Keratinocyte (primary cell): ENCODE measurements at regions not wholly inside any gene's neighbourhood (a gene's known extent, or its start where the extent isn't known, plus 50 kb on each side); places are given as distances from the start of the nearest gene placed in this dataset.

Experiments
- DNase-seq: peaks from one replicate; pipeline ENCODE4 v3.0.0-alpha.2; 2011; ENCODE audit warnings: low read depth, missing footprints, low spot score
- FAIRE-seq: peaks from 2 replicates; lab custom pipeline; 2011; peaks lifted over from hg19 to GRCh38; lab: Jason Lieb, UNC
- H2AFZ ChIP-seq: 2 replicates; pipeline ENCODE4 v1.6.0; 2012; ENCODE audit warnings: low read length, control low read depth, inconsistent platforms; ENCODE audit not compliant: control insufficient read depth
- H3K27ac ChIP-seq: 2 replicates; pipeline ENCODE4 v1.5.1; 2011; ENCODE audit warnings: low read length; ENCODE audit not compliant: control insufficient read depth, insufficient read depth
- H3K27me3 ChIP-seq: 3 replicates; pipeline ENCODE4 v1.6.0; 2011; ENCODE audit warnings: low read length; ENCODE audit not compliant: control insufficient read depth, insufficient read depth; ENCODE audit errors: extremely low read depth
- H3K36me3 ChIP-seq, 2 experiments: 2 replicates in 1 of 2; 3 replicates in 1 of 2; pipeline ENCODE4 v1.5.1; 2011; ENCODE audit warnings: low read length in 2 of 2, mild to moderate bottlenecking in 1 of 2; ENCODE audit not compliant: control insufficient read depth in 2 of 2, insufficient read depth in 2 of 2; ENCODE audit errors: extremely low read depth in 1 of 2
- H3K4me1 ChIP-seq: 3 replicates; pipeline ENCODE4 v1.5.1; 2011; ENCODE audit warnings: low read length; ENCODE audit not compliant: control insufficient read depth, insufficient read depth; ENCODE audit errors: extremely low read depth
- H3K4me2 ChIP-seq: 3 replicates; pipeline ENCODE4 v1.6.0; 2011; ENCODE audit warnings: low read depth, low read length; ENCODE audit not compliant: control insufficient read depth, insufficient read depth; ENCODE audit errors: extremely low read depth
- H3K4me3 ChIP-seq, 3 experiments: fragments of 200-600 bp in 1 of 3; sonication (generic) in 1 of 3; 2 replicates in 2 of 3; 3 replicates in 1 of 3; pipeline ENCODE4 v1.5.1; 2011 to 2016; ENCODE audit warnings: low read length in 3 of 3, mild to moderate bottlenecking in 3 of 3, control low read depth in 2 of 3, inconsistent platforms in 1 of 3, low read depth in 1 of 3, mixed read lengths in 1 of 3, mixed run types in 1 of 3, moderate library complexity in 1 of 3; ENCODE audit not compliant: control insufficient read depth in 2 of 3, insufficient read depth in 2 of 3; ENCODE audit errors: extremely low read depth in 1 of 3
- H3K79me2 ChIP-seq: 2 replicates; pipeline ENCODE4 v1.6.0; 2012; ENCODE audit warnings: low read length; ENCODE audit not compliant: control insufficient read depth, insufficient read depth
- H3K9ac ChIP-seq: 3 replicates; pipeline ENCODE4 v1.6.0; 2011; ENCODE audit warnings: low read length; ENCODE audit not compliant: control insufficient read depth, insufficient read depth; ENCODE audit errors: extremely low read depth
- H3K9me1 ChIP-seq: 3 replicates; pipeline ENCODE4 v1.6.0; 2011; ENCODE audit warnings: low read length; ENCODE audit not compliant: control insufficient read depth, insufficient read depth; ENCODE audit errors: extremely low read depth
- H3K9me3 ChIP-seq: 2 replicates; pipeline ENCODE4 v1.5.1; 2012; ENCODE audit warnings: low read depth, low read length; ENCODE audit not compliant: control insufficient read depth
- H4K20me1 ChIP-seq: 3 replicates; pipeline ENCODE4 v1.6.0; 2011; ENCODE audit warnings: low read length; ENCODE audit not compliant: control insufficient read depth, insufficient read depth; ENCODE audit errors: extremely low read depth
- CTCF ChIP-seq, 3 experiments: IDR thresholded peaks in 1 of 3; conservative IDR thresholded peaks in 1 of 3; optimal IDR thresholded peaks in 1 of 3; 2 replicates in 2 of 3; 3 replicates in 1 of 3; pipeline versions ENCODE3 to v1.5.1; 2011; ENCODE audit warnings: low read length in 3 of 3, mild to moderate bottlenecking in 3 of 3, moderate library complexity in 2 of 3, control low read depth in 1 of 3, inconsistent platforms in 1 of 3; ENCODE audit not compliant: insufficient read depth in 2 of 3; ENCODE audit errors: extremely low read depth in 1 of 3
- EZH2 ChIP-seq: IDR thresholded peaks from one replicate; pipeline ENCODE4 v1.6.1; 2012; ENCODE audit warnings: inconsistent platforms, mild to moderate bottlenecking, low read length, moderate library complexity
- dilution Hi-C: fragments of 300-500 bp; cut with MboI; formaldehyde crosslinking; loops from one replicate; pipeline ENCODE4 v1.7.0; 2020; ENCODE audit warnings: low sequenced_read_pairs; ENCODE audit not compliant: extremely low pct_ligation_motif_present

DNA sequence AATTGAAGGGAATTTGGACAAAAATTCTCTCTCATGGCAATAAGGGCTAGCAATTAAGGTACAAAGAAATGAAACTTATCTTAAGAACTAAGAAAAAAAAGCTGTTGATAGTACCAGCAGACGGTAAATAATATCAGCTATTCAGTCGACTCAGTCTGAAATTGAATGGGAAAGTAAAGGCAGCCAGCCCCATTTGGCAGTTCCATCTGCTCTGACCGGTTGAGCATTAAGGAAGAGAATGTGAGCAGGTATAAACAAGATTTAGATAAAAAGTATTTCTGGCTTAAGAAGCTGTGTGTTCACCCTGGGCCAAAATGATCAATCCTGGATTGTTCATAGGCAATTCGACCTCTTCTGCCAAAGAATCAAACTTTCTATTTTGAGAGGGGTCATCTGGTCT lies 154.6 kb upstream of the NPVF start:
- FAIRE-seq (no peak), DNase-seq (no peak)
- H3K4me1 ChIP-seq: no peaks in the 10 kb centered on the region
- no peak overlapping the region for H3K4me2 ChIP-seq
- H3K27me3 ChIP-seq: peaks cover 42% of the 10 kb centered on the region
- no peak overlapping the region for H3K27ac ChIP-seq
- H2AFZ ChIP-seq: no peak overlapping the region
- dilution Hi-C loops: no loop called here
- H3K9me3 ChIP-seq: no peaks in the 10 kb centered on the region
- no peak for TF ChIP-seq EZH2
- no peaks in the 10 kb centered on the region for H4K20me1 ChIP-seq
- no peaks in the 10 kb centered on the region for H3K79me2 ChIP-seq
- H3K9ac ChIP-seq: no peak overlapping the region
- H3K9me1 ChIP-seq: no peaks in the 10 kb centered on the region
- H3K36me3 ChIP-seq: no peaks in the 10 kb centered on the region
- no peak overlapping the region for H3K4me3 ChIP-seq

GRCh38 chr7:25383402-25383801 lies 155.1 kb upstream of the NPVF start:
- H3K9ac ChIP-seq: no peak overlapping the region
- no peak overlapping the region for H3K4me3 ChIP-seq
- DNase-seq (no peak), FAIRE-seq (no peak)
- H3K27me3 ChIP-seq: peaks cover 42% of the 10 kb centered on the region
- no peaks in the 10 kb centered on the region for H3K36me3 ChIP-seq
- no peaks in the 10 kb centered on the region for H4K20me1 ChIP-seq
- H2AFZ ChIP-seq: no peak overlapping the region
- H3K27ac ChIP-seq: no peak overlapping the region
- no peaks in the 10 kb centered on the region for H3K9me1 ChIP-seq
- no peaks in the 10 kb centered on the region for H3K79me2 ChIP-seq
- TF ChIP-seq CTCF (optimal IDR thresholded peaks at IDR 0.05 in 1 of 3, IDR thresholded peaks at IDR 0.05 in 1 of 3, conservative IDR thresholded peaks at IDR 0.05 in 1 of 3; ENCODE audit: extremely low read depth in 1 of 3, insufficient read depth in 2 of 3, low read length in 3 of 3): no peak
- TF ChIP-seq EZH2: no peak
- no peaks in the 10 kb centered on the region for H3K4me1 ChIP-seq
- H3K9me3 ChIP-seq: no peaks in the 10 kb centered on the region
- H3K4me2 ChIP-seq: no peak overlapping the region
- dilution Hi-C loops: no loop called here

DNA sequence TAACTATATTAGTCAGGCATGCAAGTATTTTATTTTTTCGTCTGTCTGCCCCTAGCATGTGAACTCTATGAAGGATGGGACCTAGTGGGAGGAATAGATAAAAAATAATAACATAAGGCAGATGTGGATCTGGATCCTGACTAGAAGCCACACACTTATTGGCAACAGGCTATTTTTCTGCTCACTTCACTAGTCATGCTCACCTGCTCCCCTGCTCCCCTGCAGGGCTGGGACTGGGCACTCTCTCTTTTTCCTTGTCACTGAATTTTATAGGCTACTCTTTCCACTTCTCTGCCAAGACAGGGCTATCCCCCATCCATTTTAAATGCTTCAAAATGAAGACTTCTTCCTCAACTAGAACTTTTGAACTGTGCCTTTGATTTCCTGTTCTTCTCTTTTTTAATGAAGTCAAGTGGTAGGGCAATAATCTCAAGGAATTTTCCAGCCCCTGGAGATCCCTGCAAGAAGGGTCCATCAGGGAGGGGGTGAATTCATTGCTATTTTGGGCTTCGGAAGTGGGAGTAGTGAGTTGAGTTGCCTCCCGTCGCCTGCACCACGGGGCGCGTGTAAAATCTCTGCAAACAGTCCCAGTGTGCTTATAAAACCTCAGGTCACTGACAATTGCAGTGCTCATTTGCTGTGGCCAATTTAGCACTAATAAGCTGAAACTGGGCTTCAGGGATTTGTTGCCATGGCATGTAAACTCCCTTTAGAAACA lies 156.7 kb upstream of the NPVF start:
- Histone ChIP-seq H3K79me2 (no peaks in the 10 kb centered on the region), H3K4me3 (no peak overlapping the region), H3K27ac (no peak overlapping the region), H4K20me1 (no peaks in the 10 kb centered on the region), H3K4me2 (no peak overlapping the region), H3K27me3 (peaks cover 42% of the 10 kb centered on the region), H2AFZ (no peak overlapping the region), H3K9me3 (no peaks in the 10 kb centered on the region), H3K4me1 (no peaks in the 10 kb centered on the region), H3K36me3 (no peaks in the 10 kb centered on the region), H3K9ac (no peak overlapping the region), H3K9me1 (no peaks in the 10 kb centered on the region)
- no peak for FAIRE-seq
- dilution Hi-C loops: no loop called here
- no peak for DNase-seq
- TF ChIP-seq EZH2: no peak
- no peak for TF ChIP-seq CTCF (optimal IDR thresholded peaks at IDR 0.05 in 1 of 3, IDR thresholded peaks at IDR 0.05 in 1 of 3, conservative IDR thresholded peaks at IDR 0.05 in 1 of 3; ENCODE audit: extremely low read depth in 1 of 3, insufficient read depth in 2 of 3, low read length in 3 of 3)
